CD4-positive, alpha-beta T cell (primary cell): ENCODE measurements at regions not wholly inside any gene's neighbourhood (a gene's known extent, or its start where the extent isn't known, plus 50 kb on each side); places are given as distances from the start of the nearest gene placed in this dataset.

Source experiments
- ATAC-seq: fragments of 200-7000 bp; cut with Tn5 transposase; one replicate; pipeline ENCODE4 v1.10.0; 2022; ENCODE audit warnings: mild to moderate bottlenecking; ENCODE audit not compliant: poor library complexity
- CTCF ChIA-PET: fragments of 350-600 bp; sonication (Branson Sonifier 250); formaldehyde crosslinking; loops from one replicate; lab custom pipeline; 2021; ENCODE audit warnings: antibody characterized with exemption, inconsistent platforms; lab: Charles Lee
- POLR2A ChIA-PET: fragments of 350-600 bp; sonication (Branson Sonifier 250); formaldehyde crosslinking; loops from one replicate; lab custom pipeline; 2021; ENCODE audit warnings: antibody characterized with exemption, inconsistent platforms; lab: Charles Lee
- DNase-seq, 14 experiments: peaks; one replicate each; pipeline ENCODE4 v3.0.0-alpha.2; 2013 to 2020; ENCODE audit warnings: mixed read lengths in 2 of 14
- H3K27ac ChIP-seq, 2 donors: one replicate each; pipeline versions ENCODE4 v1.5.1 to v1.7.0; 2013; ENCODE audit warnings: low read length in 2 of 2, low read depth in 1 of 2, mild to moderate bottlenecking in 1 of 2
- H3K27me3 ChIP-seq, 2 experiments: 1 replicate in 1 of 2; 2 replicates in 1 of 2; pipeline versions ENCODE4 v1.6.1 to v1.7.0; 2013; ENCODE audit warnings: low read length in 2 of 2, control low read depth in 1 of 2, mild to moderate bottlenecking in 1 of 2, moderate library complexity in 1 of 2; ENCODE audit not compliant: insufficient read depth in 2 of 2, control insufficient read depth in 1 of 2
- H3K36me3 ChIP-seq: one replicate; pipeline ENCODE4 v1.6.1; 2013; ENCODE audit warnings: low read length, control low read depth; ENCODE audit not compliant: insufficient read depth
- H3K4me1 ChIP-seq: one replicate; pipeline ENCODE4 v1.6.1; 2013; ENCODE audit warnings: low read length, control low read depth; ENCODE audit not compliant: insufficient read depth
- H3K4me3 ChIP-seq: one replicate; pipeline ENCODE4 v1.5.1; 2013; ENCODE audit warnings: mild to moderate bottlenecking, low read length, moderate library complexity
- H3K9me3 ChIP-seq, 2 experiments: 1 replicate in 1 of 2; 2 replicates in 1 of 2; pipeline versions ENCODE4 v1.6.1 to v1.7.0; 2013; ENCODE audit warnings: low read length in 2 of 2, mild to moderate bottlenecking in 2 of 2, control low read depth in 1 of 2, moderate library complexity in 1 of 2; ENCODE audit not compliant: control insufficient read depth in 1 of 2, insufficient read depth in 1 of 2
- H3K27ac Mint-ChIP-seq: one replicate; pipeline ENCODE4 v1.8.0; 2020; ENCODE audit warnings: mixed read lengths
- H3K27me3 Mint-ChIP-seq: one replicate; pipeline ENCODE4 v1.8.0; 2021; ENCODE audit warnings: mixed read lengths
- H3K36me3 Mint-ChIP-seq: one replicate; pipeline ENCODE4 v1.8.0; 2021; ENCODE audit warnings: low read depth, mixed read lengths
- H3K4me1 Mint-ChIP-seq: one replicate; pipeline ENCODE4 v1.8.0; 2021; ENCODE audit warnings: low read depth, mixed read lengths
- H3K4me3 Mint-ChIP-seq: one replicate; pipeline ENCODE4 v1.8.0; 2020; ENCODE audit warnings: mild to moderate bottlenecking, mixed read lengths
- H3K9me3 Mint-ChIP-seq: one replicate; pipeline ENCODE4 v1.8.0; 2020; ENCODE audit warnings: mixed read lengths
- CTCF ChIP-seq: fragments of 200-600 bp; IDR thresholded peaks from one replicate; pipeline ENCODE4 v1.8.0; 2022; ENCODE audit warnings: antibody characterized with exemption, mild to moderate bottlenecking
- intact Hi-C, 2 experiments: fragments of 100-400 bp; cut with DNase I in 1 of 2; cut with micrococcal nuclease in 1 of 2; formaldehyde crosslinking; loops; one replicate each; pipeline versions ENCODE4 v1.15.1 to v1.9.0; 2023 to 2025; cut with DNase I, micrococcal nuclease

- Mint-ChIP-seq H3K9me3 (no peaks in the 10 kb centered on the region), H3K27ac (no peak overlapping the region), H3K36me3 (no peaks in the 10 kb centered on the region), H3K27me3 (peaks cover 31% of the 10 kb centered on the region), H3K4me3 (no peak overlapping the region), H3K4me1 (no peaks in the 10 kb centered on the region)
- Histone ChIP-seq H3K36me3 (no peaks in the 10 kb centered on the region), H3K4me1 (no peaks in the 10 kb centered on the region), H3K9me3 (peaks cover 0 to 4% of the 10 kb centered on the region in 2 experiments), H3K4me3 (no peak overlapping the region), H3K27ac (no peak overlapping the region), H3K27me3 (peaks cover 0 to 9% of the 10 kb centered on the region in 2 experiments)
- POLR2A ChIA-PET, result no interaction called here
- no peak for DNase-seq
- CTCF ChIA-PET, result no interaction called here
- ATAC-seq, result no peak
- no peak for TF ChIP-seq CTCF
- intact Hi-C loops, result no loop called here
Observed at GRCh38 chr1:29698033-29698432, 461.7 kb downstream of the PTPRU start.

DNA sequence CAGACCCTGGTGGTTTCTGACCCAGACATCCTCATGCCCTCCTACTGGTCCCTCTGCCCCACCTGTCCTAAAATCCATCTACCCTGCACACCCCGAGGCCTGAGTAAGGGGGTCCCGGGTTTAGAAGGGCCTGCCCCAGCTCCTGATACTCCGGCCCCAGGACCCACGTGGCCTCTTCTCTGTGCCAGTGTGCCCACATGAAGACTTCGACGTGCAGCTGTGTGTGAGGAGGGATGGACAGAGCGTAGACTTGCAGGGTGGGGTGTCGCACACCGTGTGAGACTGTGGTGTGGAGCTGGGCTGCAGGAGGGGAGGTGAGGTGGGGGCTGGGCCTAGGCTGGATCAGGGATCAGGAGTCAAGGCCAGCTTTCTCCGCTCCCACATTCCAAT lies 461.1 kb downstream of the PTPRU start:
- no peak for DNase-seq
- ChIA-PET POLR2A (no interaction called here), CTCF (no interaction called here)
- no peak overlapping the region for H3K4me3 Mint-ChIP-seq
- no peaks in the 10 kb centered on the region for H3K4me1 Mint-ChIP-seq
- H3K27ac Mint-ChIP-seq, result no peak overlapping the region
- no peak overlapping the region for H3K4me3 ChIP-seq
- peaks cover 0 to 4% of the 10 kb centered on the region in 2 experiments for H3K9me3 ChIP-seq
- no peaks in the 10 kb centered on the region for H3K4me1 ChIP-seq
- H3K9me3 Mint-ChIP-seq, result no peaks in the 10 kb centered on the region
- intact Hi-C loops, result no loop called here
- ATAC-seq, result no peak
- no peak for TF ChIP-seq CTCF
- H3K27ac ChIP-seq, result no peak overlapping the region
- H3K27me3 ChIP-seq, result peaks cover 0 to 9% of the 10 kb centered on the region in 2 experiments
- no peaks in the 10 kb centered on the region for H3K36me3 ChIP-seq
- peaks cover 25% of the 10 kb centered on the region for H3K27me3 Mint-ChIP-seq
- H3K36me3 Mint-ChIP-seq, result no peaks in the 10 kb centered on the region

GRCh38 chr1:29696656-29697390 lies 460.5 kb downstream of the PTPRU start:
- Mint-ChIP-seq H3K4me1 (no peaks in the 10 kb centered on the region), H3K36me3 (no peaks in the 10 kb centered on the region), H3K9me3 (no peaks in the 10 kb centered on the region), H3K4me3 (no peak overlapping the region), H3K27me3 (peaks cover 25% of the 10 kb centered on the region), H3K27ac (no peak overlapping the region)
- TF ChIP-seq CTCF, result no peak
- CTCF ChIA-PET, result no interaction called here
- H3K9me3 ChIP-seq, result peaks cover 0 to 4% of the 10 kb centered on the region in 2 experiments
- DNase-seq (no peak), ATAC-seq (no peak)
- no peaks in the 10 kb centered on the region for H3K4me1 ChIP-seq
- no peak overlapping the region for H3K27ac ChIP-seq
- intact Hi-C loops, result no loop called here
- no peak overlapping the region for H3K4me3 ChIP-seq
- POLR2A ChIA-PET, result no interaction called here
- H3K27me3 ChIP-seq, result peaks cover 0 to 9% of the 10 kb centered on the region in 2 experiments
- no peaks in the 10 kb centered on the region for H3K36me3 ChIP-seq
